ENCODE measurements at regions not wholly inside any gene's neighbourhood (a gene's known extent, or its start where the extent isn't known, plus 50 kb on each side); places are given as distances from the start of the nearest gene placed in this dataset.

GRCh38 chr1:88378560-88378959 is 305.5 kb upstream of the PKN2 start:
- no peak for TF ChIP-seq CTCF (conservative IDR thresholded peaks at IDR 0.05)
- no peak for TF ChIP-seq ZFX (IDR thresholded peaks at IDR 0.05)

Measured in C4-2B (cell line).